H1 (cell line): ENCODE measurements at regions not wholly inside any gene's neighbourhood (a gene's known extent, or its start where the extent isn't known, plus 50 kb on each side); places are given as distances from the start of the nearest gene placed in this dataset.

Experiments used
- BCL11A ChIP-seq, 2 experiments: IDR thresholded peaks; one replicate each; pipeline ENCODE4 v1.6.1; 2011; ENCODE audit warnings: low read depth in 2 of 2, low read length in 2 of 2, mild to moderate bottlenecking in 2 of 2
- CHD2 ChIP-seq: IDR thresholded peaks from 2 replicates; pipeline ENCODE4 v1.6.1; 2012; ENCODE audit warnings: low read length, improper control_type of control experiment
- CHD7 ChIP-seq: fragments of 300-600 bp; sonication (generic); IDR thresholded peaks from 2 replicates; pipeline ENCODE4 v1.7.1; 2012; ENCODE audit warnings: low read length, moderate library complexity, mild to moderate bottlenecking, inconsistent platforms; ENCODE audit not compliant: insufficient replicate concordance
- CTCF ChIP-seq, 3 experiments: IDR thresholded peaks; 1 replicate in 2 of 3; 2 replicates in 1 of 3; pipeline versions ENCODE4 v1.5.1 to v1.6.1; 2011; ENCODE audit warnings: low read length in 3 of 3, mild to moderate bottlenecking in 3 of 3, inconsistent platforms in 2 of 3, low read depth in 1 of 3, moderate library complexity in 1 of 3; ENCODE audit not compliant: insufficient read depth in 1 of 3; ENCODE audit errors: control extremely low read depth in 1 of 3
- JUND ChIP-seq: IDR thresholded peaks from 2 replicates; pipeline ENCODE4 v1.6.1; 2011; ENCODE audit warnings: mild to moderate bottlenecking, improper control_type of control experiment, low read length
- KDM1A ChIP-seq: fragments of 200-600, 300-600 bp; sonication (generic); IDR thresholded peaks from 2 replicates; pipeline ENCODE4 v1.7.1; 2016; ENCODE audit warnings: mild to moderate bottlenecking, low read length, borderline replicate concordance
- POLR2A ChIP-seq, 2 experiments: IDR thresholded peaks; 1 replicate in 1 of 2; 2 replicates in 1 of 2; pipeline ENCODE4 v1.6.1; 2011; ENCODE audit warnings: low read depth in 2 of 2, low read length in 2 of 2, mild to moderate bottlenecking in 2 of 2; ENCODE audit errors: control extremely low read depth in 1 of 2

GRCh38 chr2:126208266-126208665 is 447.7 kb upstream of the GYPC start (continued):
- TF ChIP-seq CHD7 (no peak), POLR2A (IDR thresholded peaks at IDR 0.05; ENCODE audit: control extremely low read depth in 1 of 2, low read depth in 2 of 2, low read length in 2 of 2) (no peak), BCL11A (IDR thresholded peaks at IDR 0.05; ENCODE audit: low read depth in 2 of 2, low read length in 2 of 2) (no peak), KDM1A (no peak), JUND (no peak), CTCF (IDR thresholded peaks at IDR 0.05; ENCODE audit: control extremely low read depth in 1 of 3, insufficient read depth in 1 of 3, low read depth in 1 of 3, low read length in 3 of 3) (no peak), CHD2 (no peak)
